ENCODE measurements at regions not wholly inside any gene's neighbourhood (a gene's known extent, or its start where the extent isn't known, plus 50 kb on each side); places are given as distances from the start of the nearest gene placed in this dataset.
A peak's percentile ranks its signal among the peaks of the same experiment; 100 is the strongest.

DNA sequence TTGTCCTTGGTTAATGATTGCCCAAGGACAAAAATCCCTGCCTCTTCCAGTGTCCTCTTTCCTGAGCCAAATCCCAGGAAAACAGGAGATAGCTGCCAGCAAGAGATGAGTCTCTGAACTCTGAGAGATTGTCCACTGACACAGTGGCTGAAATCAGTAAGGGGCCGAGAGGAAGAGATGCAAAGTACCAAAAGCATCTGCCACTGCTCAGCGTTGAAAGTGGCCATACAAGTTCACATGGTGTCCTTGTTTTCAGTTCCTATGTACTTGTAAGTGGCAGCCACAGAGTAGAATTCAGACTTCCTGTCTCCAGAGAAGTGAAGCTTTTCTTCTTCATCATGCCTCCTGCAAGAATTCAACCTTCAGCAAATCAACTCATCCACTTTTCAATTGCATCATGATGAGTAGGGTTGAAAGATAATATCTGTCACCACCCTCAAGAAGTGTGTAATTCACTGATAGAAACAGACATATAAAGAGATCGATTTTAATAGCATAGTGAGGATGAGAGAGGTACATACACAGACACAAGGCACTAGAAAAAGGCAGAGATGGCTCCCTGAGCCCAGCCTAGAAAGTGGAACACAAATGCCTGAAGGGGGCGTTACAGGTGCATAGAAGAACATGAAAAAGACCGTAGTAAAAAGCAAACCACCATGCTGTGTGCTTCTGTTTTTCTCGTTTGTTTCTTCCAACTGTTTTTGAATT lies 185.8 kb downstream of the MRPL39 start:
- TF ChIP-seq, protein P1, sequence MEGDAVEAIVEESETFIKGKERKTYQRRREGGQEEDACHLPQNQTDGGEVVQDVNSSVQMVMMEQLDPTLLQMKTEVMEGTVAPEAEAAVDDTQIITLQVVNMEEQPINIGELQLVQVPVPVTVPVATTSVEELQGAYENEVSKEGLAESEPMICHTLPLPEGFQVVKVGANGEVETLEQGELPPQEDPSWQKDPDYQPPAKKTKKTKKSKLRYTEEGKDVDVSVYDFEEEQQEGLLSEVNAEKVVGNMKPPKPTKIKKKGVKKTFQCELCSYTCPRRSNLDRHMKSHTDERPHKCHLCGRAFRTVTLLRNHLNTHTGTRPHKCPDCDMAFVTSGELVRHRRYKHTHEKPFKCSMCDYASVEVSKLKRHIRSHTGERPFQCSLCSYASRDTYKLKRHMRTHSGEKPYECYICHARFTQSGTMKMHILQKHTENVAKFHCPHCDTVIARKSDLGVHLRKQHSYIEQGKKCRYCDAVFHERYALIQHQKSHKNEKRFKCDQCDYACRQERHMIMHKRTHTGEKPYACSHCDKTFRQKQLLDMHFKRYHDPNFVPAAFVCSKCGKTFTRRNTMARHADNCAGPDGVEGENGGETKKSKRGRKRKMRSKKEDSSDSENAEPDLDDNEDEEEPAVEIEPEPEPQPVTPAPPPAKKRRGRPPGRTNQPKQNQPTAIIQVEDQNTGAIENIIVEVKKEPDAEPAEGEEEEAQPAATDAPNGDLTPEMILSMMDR (IDR thresholded peaks at IDR 0.05): peak in 2 of 5 experiments; percentile 11 to 23
- no peak for TF ChIP-seq POLR2AphosphoS5 (IDR thresholded peaks at IDR 0.05)

All from transverse colon (tissue), 4 donors.